ENCODE measurements at regions not wholly inside any gene's neighbourhood (a gene's known extent, or its start where the extent isn't known, plus 50 kb on each side); places are given as distances from the start of the nearest gene placed in this dataset.
"Not testable (repeated sequence)": the region's sequence is repeated elsewhere in the genome, so short reads cannot be mapped to it uniquely, and the experiment has no call there.

DNA sequence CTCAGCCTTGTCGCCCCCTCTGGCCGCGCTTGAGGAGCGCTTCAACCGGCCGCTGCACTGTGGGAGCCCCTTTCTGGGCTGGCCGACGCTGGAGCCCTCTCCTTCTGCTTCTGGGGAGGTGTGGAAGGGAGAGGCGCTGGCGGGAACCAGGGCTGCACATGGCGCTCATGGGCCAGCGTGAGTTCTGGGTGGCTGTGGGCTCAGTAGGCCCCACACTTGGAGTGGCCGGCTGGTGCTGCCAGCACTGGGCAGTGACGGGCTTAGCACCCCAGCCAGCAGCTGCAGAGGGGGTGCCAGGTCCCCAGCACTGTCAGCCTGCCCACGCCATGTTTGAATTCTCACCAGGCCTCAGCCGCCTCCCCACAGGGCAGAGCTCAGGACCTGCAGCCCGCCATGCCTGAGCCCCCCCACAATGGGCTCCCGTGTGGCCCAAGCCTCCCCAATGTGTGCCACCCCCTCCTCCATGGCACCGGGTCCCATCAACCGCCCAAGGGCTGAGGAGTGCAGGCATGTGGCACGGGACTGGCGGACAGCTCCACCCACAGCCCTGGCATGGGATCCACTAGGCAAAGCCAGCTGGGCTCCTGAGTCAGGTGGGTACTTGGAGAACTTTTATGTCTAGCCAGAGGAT is 615.2 kb downstream of the TRIML1 start:
- DNase-seq, result no peak

DNA sequence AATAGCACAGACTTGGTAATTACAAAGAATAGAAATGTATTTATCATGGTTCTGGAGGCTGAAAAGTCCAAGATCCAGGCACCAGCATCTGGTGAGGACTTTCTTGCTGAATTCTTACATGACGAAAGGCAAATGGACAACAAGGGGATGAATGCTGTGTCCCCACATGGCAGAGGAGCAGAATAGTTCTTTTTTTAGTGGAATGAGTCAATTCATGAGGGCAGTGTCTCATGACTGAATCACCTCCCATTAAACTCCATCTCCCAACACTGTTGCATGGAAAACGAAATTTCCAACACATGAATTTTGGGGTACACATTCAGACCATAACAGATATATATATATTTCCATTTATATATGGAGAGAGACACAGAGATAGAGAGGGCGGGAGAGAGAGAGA is 628.3 kb downstream of the TRIML1 start:
- no peak for DNase-seq

- DNase-seq, result no peak
These were observed 639.7 kb downstream of the TRIML1 start for GRCh38 chr4:188778905-188779304.

DNA sequence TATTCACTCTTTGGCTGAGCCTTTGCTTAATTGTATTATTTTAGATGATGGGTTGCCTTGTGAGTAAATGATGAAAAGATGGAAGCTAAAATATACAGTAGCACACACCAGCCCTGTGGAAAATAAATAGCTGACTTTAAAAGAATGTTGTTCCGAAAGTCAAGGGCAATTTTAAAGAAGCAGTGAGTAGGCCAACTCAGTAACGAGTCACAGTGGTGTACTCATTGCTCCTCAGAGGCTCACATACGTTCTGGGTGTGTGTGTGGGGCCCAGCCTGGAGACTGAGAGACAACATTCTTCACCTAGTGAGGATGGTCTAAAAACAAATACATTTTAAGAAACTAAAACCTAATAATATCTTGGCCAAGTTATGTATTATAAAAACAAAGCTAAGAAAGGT is 640.3 kb downstream of the TRIML1 start:
- DNase-seq, result no peak

- DNase-seq, result no peak
These were observed 640.8 kb downstream of the TRIML1 start for GRCh38 chr4:188780028-188780427.

- DNase-seq, result no peak
These were observed 641.4 kb downstream of the TRIML1 start for GRCh38 chr4:188780686-188781085.

DNA sequence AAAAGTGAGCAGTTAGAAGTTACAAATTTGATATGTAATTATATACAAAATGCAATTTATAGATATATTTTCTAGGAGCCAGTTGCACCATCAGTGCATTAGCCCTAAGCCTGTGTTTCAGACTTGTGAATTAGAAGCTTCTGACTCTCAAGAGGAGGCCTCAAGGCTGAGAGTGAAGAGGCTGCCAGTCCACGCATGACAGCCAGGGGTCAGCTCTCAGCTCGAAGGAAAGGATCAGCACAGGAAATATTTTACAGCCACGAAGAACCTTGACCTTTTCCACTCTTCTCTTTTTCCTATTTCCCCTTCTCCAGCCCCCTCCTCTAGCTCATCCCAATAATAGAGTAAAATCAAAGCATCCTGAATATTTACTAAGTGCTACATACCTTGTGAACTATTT is 642.4 kb downstream of the TRIML1 start:
- DNase-seq, result no peak

DNA sequence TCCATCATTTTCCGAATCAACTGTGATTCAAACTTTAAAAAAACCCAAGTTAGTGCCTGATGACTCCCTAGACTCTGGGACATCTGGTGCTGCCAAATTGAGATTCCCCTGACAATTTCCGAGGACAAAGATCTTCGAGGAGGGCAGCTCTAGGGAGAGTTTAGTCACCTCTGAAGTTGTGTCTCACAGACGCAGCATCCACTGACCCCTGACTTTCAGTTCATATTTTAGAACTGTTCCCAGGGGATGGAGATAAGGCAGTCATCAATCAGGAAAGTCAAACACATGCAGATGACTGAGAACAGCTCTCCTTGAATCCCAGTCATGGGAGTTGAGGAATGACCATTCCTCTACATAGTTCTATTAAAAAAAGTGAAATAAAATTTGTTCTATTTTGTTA is 643.9 kb downstream of the TRIML1 start:
- no peak for DNase-seq

GRCh38 chr4:188783606-188784160 is 644.4 kb downstream of the TRIML1 start:
- DNase-seq, result no peak

DNA sequence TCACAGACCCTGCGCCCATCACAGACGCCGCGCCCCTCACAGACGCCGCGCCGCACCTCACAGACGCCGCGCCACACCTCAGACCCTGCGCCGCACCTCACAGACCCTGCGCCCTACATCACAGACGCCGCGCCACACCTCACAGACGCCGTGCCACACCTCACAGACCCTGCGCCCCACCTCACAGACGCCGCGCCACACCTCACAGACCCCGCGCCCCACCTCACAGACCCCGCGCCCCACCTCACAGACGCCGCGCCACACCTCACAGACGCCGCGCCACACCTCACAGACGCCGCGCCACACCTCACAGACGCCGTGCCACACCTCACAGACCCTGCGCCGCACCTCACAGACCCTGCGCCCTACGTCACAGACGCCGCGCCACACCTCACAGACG is 657.4 kb downstream of the TRIML1 start:
- not testable (repeated sequence) for DNase-seq

DNA sequence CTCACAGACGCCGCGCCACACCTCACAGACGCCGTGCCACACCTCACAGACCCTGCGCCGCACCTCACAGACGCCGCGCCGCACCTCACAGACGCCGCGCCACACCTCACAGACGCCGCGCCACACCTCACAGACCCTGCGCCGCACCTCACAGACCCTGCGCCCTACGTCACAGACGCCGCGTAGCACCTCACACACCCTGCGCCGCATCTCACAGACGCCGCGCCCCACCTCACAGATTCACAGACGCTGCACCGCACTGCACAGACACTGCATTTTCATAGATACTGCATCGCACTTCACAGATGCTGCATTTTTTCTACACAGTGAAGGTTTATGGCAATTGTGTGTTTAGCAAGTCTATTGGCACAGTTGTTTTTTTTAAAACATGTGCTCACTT is 657.8 kb downstream of the TRIML1 start:
- not testable (repeated sequence) for DNase-seq

GRCh38 chr4:188804861-188805260 is 665.6 kb downstream of the TRIML1 start:
- no peak for DNase-seq

DNA sequence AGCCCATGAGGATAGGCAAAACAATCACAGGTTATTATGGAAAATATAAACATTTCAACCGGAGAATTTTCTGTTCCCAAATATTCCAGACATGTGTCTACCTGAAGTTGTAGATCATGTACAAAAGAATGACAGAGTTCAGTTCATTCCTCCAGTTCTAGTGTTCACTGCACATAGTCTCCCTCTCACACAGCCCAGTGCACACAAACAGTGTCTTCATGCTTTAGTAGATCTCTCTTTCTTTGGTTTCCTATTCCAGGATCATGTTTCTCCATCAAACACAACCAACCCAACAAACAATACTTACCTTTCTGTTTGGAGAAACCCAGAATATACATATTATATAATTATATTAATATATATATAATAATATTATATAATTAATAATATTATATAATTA is 671.9 kb downstream of the TRIML1 start:
- DNase-seq, result no peak

- DNase-seq, result no peak
These were observed 673.4 kb downstream of the TRIML1 start for GRCh38 chr4:188812644-188813043.

DNA sequence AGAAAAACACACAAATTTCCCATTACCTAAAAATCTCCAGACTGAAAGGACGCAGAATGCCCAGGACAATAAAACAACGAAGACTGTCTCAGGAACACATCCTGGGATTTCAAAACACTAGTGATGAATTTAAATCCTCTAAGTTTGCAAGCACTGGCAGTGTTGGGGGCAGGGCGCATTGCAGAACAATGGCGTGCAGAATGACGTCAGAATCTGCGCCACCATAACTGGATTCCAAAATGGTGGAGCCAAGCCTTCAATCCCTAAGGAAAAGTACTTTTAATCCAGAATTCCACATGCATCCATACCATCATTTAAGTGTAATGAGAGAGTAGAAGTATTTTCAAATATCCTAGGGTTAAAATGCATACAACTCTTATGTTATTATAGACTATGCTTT is 679.1 kb downstream of the TRIML1 start:
- no peak for DNase-seq

DNA sequence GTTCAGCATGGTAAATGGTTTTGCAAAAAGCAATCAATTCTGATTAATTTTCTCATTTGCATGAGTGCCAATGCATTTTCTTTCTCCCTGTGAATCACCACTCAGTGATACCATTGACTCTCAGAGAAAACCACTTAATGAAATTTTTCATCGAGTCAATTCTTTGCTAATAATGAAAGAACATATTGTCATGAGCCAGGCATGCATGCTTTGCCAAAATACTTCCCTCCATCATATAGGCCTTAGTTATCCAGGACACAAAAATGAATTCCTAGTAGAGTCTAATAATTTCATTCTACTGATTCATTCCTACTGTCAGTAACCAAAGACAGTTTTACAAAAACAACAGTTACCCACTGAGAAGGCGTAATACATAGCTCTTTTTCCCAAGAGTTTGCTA is 680.0 kb downstream of the TRIML1 start:
- no peak for DNase-seq

DNA sequence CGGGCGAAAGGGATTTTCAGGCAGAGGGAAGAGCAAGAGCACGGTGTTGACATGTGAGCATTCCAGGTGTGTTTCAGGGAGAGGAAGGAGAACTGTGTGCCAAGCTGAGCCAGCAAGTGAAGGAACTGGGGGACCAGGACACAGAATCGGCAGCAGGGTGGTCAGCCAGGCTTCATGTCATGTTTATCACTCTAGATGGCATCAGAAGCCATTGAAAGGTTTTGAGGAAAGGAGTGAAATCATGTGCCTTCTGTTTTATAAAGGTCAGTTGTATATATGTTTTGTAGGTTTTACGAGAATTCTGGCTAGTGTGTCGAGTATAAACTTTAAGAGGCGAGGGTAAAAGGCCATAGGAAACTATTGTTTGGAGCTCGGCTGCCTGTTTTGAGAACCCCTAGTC is 682.3 kb downstream of the TRIML1 start:
- DNase-seq, result no peak

DNA sequence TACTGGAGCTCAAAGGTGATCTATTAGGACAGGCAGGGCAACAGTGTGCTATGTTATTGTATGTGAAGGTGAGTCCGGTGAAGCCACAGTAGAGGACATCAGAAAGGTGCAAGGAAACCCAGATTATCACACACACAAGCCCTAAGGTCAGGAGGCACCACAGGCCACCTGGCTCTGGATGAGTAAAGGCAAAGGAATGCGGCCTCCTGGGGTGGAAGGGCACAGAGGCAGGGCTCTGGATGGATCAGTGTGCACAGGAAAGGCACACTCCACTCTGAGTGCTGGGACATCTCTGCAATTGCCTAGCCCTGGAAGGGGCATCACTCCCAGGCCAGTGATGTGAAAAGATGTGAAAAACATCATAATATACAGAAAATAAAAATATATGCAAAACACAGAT is 683.5 kb downstream of the TRIML1 start:
- no peak for DNase-seq

DNA sequence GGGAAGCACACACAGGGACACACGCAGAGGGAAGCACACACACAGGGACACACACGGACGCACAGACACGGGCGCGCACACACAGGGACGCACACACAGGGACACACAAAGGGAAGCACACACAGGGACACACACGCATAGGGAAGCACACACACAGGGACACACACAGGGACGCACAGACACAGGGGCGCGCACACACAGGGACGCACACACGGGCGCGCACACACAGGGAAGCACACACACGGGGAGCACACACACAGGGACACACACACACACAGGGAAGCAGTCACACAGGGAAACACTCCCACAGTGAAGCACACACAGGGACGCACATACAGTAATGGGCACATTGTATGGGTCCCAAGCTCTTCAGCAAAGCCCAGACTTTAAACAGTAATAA is 685.3 kb downstream of the TRIML1 start:
- DNase-seq, result no peak

DNA sequence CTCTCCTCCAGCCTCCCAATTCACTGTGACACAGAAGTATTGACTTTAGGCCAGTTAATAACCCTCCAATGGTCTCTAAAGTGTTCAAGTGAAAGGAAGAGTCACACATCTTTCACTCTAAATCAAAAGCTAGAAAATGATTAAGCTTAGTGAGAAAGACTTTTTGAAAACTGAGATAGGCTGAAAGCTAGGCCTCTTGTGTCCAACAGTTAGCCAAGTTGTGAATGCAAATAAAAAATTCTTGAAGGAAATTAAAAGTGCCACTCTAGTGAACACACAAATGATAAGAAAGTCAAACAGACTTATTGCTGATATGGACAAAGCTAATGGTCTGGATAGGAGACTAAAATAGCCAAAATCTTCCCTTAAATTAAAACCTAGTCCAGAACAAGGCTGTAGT is 687.2 kb downstream of the TRIML1 start:
- no peak for DNase-seq

GRCh38 chr4:188839704-188840103 is 700.5 kb downstream of the TRIML1 start:
- DNase-seq, result no peak

DNA sequence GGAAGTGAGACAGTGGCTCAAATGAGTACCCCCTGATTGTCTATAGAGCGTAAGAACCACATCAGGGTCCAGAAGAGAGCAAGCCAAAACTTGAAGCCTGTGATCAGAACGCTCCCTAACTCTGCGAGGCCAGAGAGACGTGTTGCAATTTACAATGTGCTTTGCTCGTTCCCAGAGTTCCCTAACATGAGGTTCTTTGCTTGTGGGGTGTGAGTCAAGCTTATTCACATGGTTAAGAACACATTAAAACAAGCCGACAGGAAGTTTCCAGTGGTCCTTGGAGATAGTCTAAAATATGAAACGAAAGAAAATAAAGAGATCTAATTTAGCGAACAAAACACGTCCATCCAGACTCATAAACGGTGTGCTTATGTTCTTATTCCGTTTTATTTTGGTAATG is 702.3 kb downstream of the TRIML1 start:
- DNase-seq, result no peak

- no peak for DNase-seq
These were observed 715.2 kb downstream of the TRIML1 start for GRCh38 chr4:188854436-188854835.

DNA sequence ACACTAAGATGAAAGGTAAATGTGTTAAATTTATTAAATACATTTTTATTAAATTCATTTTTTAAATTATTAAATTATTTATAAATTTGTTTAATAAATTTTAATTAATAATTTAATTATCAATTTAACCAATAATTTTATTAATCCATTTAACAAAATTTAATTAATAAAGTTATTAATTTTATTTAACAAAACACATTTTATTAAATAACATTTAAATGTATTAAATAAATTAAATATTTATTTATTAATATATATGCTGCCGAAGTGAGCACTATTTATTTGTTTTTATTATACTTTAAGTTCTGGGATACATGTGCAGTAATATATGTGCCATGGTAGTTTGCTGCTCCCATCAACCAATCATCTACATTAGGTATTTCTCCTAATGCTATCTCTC is 719.5 kb downstream of the TRIML1 start:
- DNase-seq, result no peak

- DNase-seq, result no peak
These were observed 725.5 kb downstream of the TRIML1 start for GRCh38 chr4:188864741-188865140.
